Activated CD4-positive, alpha-beta T cell treated with anti-CD3 and anti-CD28 coated beads for 36 hours (primary cell): ENCODE measurements at regions not wholly inside any gene's neighbourhood (a gene's known extent, or its start where the extent isn't known, plus 50 kb on each side); places are given as distances from the start of the nearest gene placed in this dataset.
"Not testable (repeated sequence)": the region's sequence is repeated elsewhere in the genome, so short reads cannot be mapped to it uniquely, and the experiment has no call there.

ENCODE experiments used
- ATAC-seq: fragments of 200-7000 bp; cut with Tn5 transposase; one replicate; pipeline ENCODE4 v1.10.0; 2021; ENCODE audit warnings: mild to moderate bottlenecking, moderate library complexity
- CTCF ChIA-PET: fragments of 350-600 bp; sonication (Branson Sonifier 250); formaldehyde crosslinking; loops from one replicate; lab custom pipeline; 2021; ENCODE audit warnings: antibody characterized with exemption; lab: Charles Lee
- POLR2A ChIA-PET: fragments of 350-600 bp; sonication (Branson Sonifier 250); formaldehyde crosslinking; loops from one replicate; lab custom pipeline; 2021; ENCODE audit warnings: antibody characterized with exemption, inconsistent platforms; lab: Charles Lee
- DNase-seq: peaks from one replicate; pipeline ENCODE4 v3.0.0-alpha.2; 2020
- H3K27ac Mint-ChIP-seq: one replicate; pipeline ENCODE4 v1.8.0; 2021; ENCODE audit warnings: mixed read lengths
- H3K27me3 Mint-ChIP-seq: one replicate; pipeline ENCODE4 v1.8.0; 2021; ENCODE audit warnings: mixed read lengths
- H3K36me3 Mint-ChIP-seq: one replicate; pipeline ENCODE4 v1.8.0; 2021; ENCODE audit warnings: low read depth, mixed read lengths
- H3K4me1 Mint-ChIP-seq: one replicate; pipeline ENCODE4 v1.8.0; 2021; ENCODE audit warnings: mixed read lengths
- H3K4me3 Mint-ChIP-seq: one replicate; pipeline ENCODE4 v1.8.0; 2021; ENCODE audit warnings: mild to moderate bottlenecking, moderate library complexity, mixed read lengths
- H3K9me3 Mint-ChIP-seq: one replicate; pipeline ENCODE4 v1.8.0; 2021; ENCODE audit warnings: low read depth, mixed read lengths
- intact Hi-C, 2 experiments: fragments of 100-400 bp; cut with DNase I in 1 of 2; cut with micrococcal nuclease in 1 of 2; formaldehyde crosslinking; loops; one replicate each; pipeline versions ENCODE4 v1.14.2 to v1.15.1; 2022 to 2024; cut with DNase I, micrococcal nuclease

DNA sequence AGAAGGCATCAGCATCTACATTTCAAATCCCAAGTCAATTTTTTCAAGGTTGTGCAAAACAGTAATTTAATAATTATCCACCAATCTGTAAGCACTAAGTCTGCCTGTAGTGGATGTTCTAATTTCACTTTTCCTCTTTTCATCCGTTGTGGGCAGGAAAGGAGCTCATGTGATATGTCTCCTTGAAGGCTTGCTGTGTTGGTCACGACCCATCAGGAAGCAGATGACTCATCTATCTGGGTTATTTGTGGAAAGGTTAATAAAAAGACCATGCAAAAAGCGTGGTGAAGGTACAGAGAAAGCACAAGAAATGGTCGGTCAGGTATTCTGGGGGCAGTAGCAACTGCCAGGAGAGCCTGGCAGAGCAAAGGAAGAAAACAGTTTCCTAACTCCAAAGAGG lies 476.7 kb upstream of the RAB6C start:
- ATAC-seq (no peak), DNase-seq (no peak)
- no peak overlapping the region for H3K27ac Mint-ChIP-seq
- no peaks in the 10 kb centered on the region for H3K36me3 Mint-ChIP-seq
- POLR2A ChIA-PET, result no interaction called here
- intact Hi-C loops, result no loop called here
- H3K27me3 Mint-ChIP-seq, result peaks cover 6% of the 10 kb centered on the region
- no peak overlapping the region for H3K4me3 Mint-ChIP-seq
- peaks cover 4% of the 10 kb centered on the region for H3K9me3 Mint-ChIP-seq
- H3K4me1 Mint-ChIP-seq, result no peaks in the 10 kb centered on the region
- CTCF ChIA-PET, result interaction anchor here (1.0 kb wide), 1 partner anchor 14 kb away, joined by 3 read pairs; no protein-coding TSS in a partner anchor

DNA sequence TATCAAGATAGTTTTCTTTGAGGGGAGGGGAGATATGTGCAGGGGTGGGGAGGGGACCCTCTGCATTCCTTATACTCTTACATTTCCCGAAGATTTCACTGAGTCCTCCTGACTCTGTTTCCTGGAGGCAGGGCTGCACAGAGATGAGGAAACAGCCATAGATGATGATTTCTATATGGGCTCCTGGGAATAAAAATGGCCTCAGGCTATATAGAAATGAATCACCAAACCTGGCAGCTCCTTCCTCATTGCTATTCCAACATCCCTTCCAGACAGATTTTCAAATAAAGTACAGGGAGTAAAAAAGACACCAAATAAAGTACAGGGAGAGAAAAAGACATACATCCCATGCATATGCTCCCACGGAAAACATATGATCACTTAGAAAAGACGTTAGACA lies 474.8 kb upstream of the RAB6C start:
- Mint-ChIP-seq H3K36me3 (no peaks in the 10 kb centered on the region), H3K27me3 (peaks cover 6% of the 10 kb centered on the region), H3K4me1 (no peaks in the 10 kb centered on the region), H3K27ac (no peak overlapping the region), H3K4me3 (no peak overlapping the region), H3K9me3 (peaks cover 4% of the 10 kb centered on the region)
- DNase-seq (no peak), ATAC-seq (no peak)
- intact Hi-C loops, result no loop called here
- POLR2A ChIA-PET, result no interaction called here
- CTCF ChIA-PET, result no interaction called here

DNA sequence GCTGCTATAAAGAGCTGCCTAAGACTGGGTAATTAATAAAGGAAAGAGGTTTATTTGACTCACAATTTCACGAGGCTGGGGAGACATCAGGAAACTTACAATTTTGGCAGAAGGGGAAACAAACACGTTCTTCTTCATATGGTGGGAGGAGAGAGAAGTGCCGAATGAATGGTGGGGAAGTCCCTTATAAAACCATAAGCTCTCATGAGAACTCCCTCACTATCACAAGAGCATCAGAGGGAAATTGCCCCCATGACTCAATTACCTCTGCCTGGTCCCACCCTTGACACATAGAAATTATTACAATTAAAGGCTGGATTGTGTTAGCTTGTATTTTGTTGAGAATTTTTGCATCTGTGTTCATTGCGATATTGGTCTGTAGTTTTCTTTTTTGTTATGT lies 460.5 kb upstream of the RAB6C start:
- intact Hi-C loops, result no loop called here
- DNase-seq (no peak), ATAC-seq (no peak)
- no peaks in the 10 kb centered on the region for H3K36me3 Mint-ChIP-seq
- H3K9me3 Mint-ChIP-seq, result peaks cover 10% of the 10 kb centered on the region
- no peak overlapping the region for H3K27ac Mint-ChIP-seq
- peaks cover 3% of the 10 kb centered on the region for H3K27me3 Mint-ChIP-seq
- no peak overlapping the region for H3K4me3 Mint-ChIP-seq
- H3K4me1 Mint-ChIP-seq, result no peaks in the 10 kb centered on the region
- POLR2A ChIA-PET, result no interaction called here
- CTCF ChIA-PET, result no interaction called here

DNA sequence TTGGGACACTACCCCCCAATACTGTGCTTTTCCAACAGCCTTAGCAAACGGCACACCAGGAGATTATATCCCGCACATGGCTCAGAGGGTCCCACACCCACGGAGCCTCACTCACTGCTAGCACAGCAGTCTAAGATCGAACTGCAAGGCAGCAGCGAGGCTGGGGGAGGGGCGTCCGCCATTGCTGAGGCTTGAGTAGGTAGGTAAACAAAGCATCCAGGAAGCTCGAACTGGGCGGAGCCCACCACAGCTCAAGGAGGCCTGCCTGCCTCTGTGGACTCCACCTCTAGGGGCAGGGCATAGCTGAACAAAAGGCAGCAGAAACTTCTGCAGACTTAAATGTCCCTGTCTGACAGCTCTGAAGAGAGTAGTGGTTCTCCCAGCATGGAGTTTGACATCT lies 447.3 kb upstream of the RAB6C start:
- intact Hi-C loops, ATAC-seq, H3K36me3 Mint-ChIP-seq, H3K9me3 Mint-ChIP-seq, H3K4me1 Mint-ChIP-seq, H3K4me3 Mint-ChIP-seq, H3K27me3 Mint-ChIP-seq, POLR2A ChIA-PET, H3K27ac Mint-ChIP-seq, DNase-seq: not testable (repeated sequence)
- CTCF ChIA-PET, result interaction anchor here (1.8 kb wide), 1 partner anchor 11 kb away, joined by 4 read pairs; no protein-coding TSS in a partner anchor

GRCh38 chr2:129548880-129549279 lies 430.6 kb upstream of the RAB6C start:
- no peak for ATAC-seq
- ChIA-PET POLR2A (no interaction called here), CTCF (no interaction called here)
- Mint-ChIP-seq H3K27me3 (peaks cover 5% of the 10 kb centered on the region), H3K4me1 (no peaks in the 10 kb centered on the region), H3K4me3 (no peak overlapping the region), H3K36me3 (no peaks in the 10 kb centered on the region), H3K27ac (no peak overlapping the region), H3K9me3 (peaks cover 3% of the 10 kb centered on the region)
- intact Hi-C loops, result no loop called here
- no peak for DNase-seq

GRCh38 chr2:129550536-129550935 lies 428.9 kb upstream of the RAB6C start:
- CTCF ChIA-PET, result no interaction called here
- peaks cover 5% of the 10 kb centered on the region for H3K27me3 Mint-ChIP-seq
- POLR2A ChIA-PET, result no interaction called here
- DNase-seq (no peak), ATAC-seq (no peak)
- H3K9me3 Mint-ChIP-seq, result no peaks in the 10 kb centered on the region
- H3K4me1 Mint-ChIP-seq, result no peaks in the 10 kb centered on the region
- H3K27ac Mint-ChIP-seq, result no peak overlapping the region
- H3K36me3 Mint-ChIP-seq, result no peaks in the 10 kb centered on the region
- H3K4me3 Mint-ChIP-seq, result no peak overlapping the region
- intact Hi-C loops, result no loop called here

- no peak for ATAC-seq
These were observed 425.1 kb upstream of the RAB6C start for GRCh38 chr2:129554373-129554772.

GRCh38 chr2:129559101-129559500 lies 420.4 kb upstream of the RAB6C start:
- Mint-ChIP-seq H3K4me1 (no peaks in the 10 kb centered on the region), H3K36me3 (no peaks in the 10 kb centered on the region)
- CTCF ChIA-PET, result interaction anchor here (0.6 kb wide), 1 partner anchor 213 kb away, joined by 3 read pairs; no protein-coding TSS in a partner anchor

More at GRCh38 chr2:129554373-129554772, 425.1 kb upstream of the RAB6C start:
- Mint-ChIP-seq H3K36me3 (no peaks in the 10 kb centered on the region), H3K27me3 (peaks cover 2% of the 10 kb centered on the region), H3K4me3 (no peak overlapping the region), H3K9me3 (no peaks in the 10 kb centered on the region), H3K4me1 (no peaks in the 10 kb centered on the region), H3K27ac (no peak overlapping the region)
- CTCF ChIA-PET, result interaction anchor here (0.5 kb wide), 1 partner anchor 249 kb away, joined by 3 read pairs; no protein-coding TSS in a partner anchor
- POLR2A ChIA-PET, result no interaction called here
- DNase-seq, result no peak
- intact Hi-C loops, result no loop called here

DNA sequence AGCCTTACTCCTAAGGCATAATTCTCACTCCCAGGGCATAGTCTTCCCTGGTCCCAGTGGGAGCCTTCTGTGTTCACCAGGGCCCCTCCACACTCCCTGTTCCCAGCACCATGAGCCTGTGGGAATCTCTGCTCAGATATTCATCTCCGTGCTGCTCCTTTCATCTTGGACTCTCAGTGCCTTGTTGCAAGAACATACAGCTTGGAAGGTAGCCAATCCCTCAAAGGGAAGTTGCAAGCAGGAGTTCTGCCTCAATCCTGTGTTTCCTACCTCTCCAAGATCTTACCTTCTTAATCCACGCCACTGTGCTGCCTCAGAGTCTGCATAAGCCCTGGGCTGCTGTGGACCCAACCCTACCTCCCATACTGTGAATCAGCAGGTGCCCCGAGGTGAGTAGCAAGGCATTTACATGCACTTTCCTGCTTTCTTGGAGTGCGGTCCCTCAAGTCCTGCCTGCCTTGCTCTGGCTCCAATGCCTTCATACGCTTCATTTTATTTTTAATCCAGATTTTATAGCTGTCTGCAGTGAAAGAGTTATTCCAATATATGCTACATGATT lies 413.8 kb upstream of the RAB6C start:
- ATAC-seq, result no peak
- peaks cover 10% of the 10 kb centered on the region for H3K9me3 Mint-ChIP-seq
- DNase-seq, result no peak
- H3K4me3 Mint-ChIP-seq, result no peak overlapping the region
- no peaks in the 10 kb centered on the region for H3K36me3 Mint-ChIP-seq
- H3K4me1 Mint-ChIP-seq, result no peaks in the 10 kb centered on the region
- intact Hi-C loops, result no loop called here
- peaks cover 2% of the 10 kb centered on the region for H3K27me3 Mint-ChIP-seq
- ChIA-PET CTCF (no interaction called here), POLR2A (no interaction called here)
- no peak overlapping the region for H3K27ac Mint-ChIP-seq

More at GRCh38 chr2:129559101-129559500, 420.4 kb upstream of the RAB6C start:
- Mint-ChIP-seq H3K27me3 (no peaks in the 10 kb centered on the region), H3K9me3 (no peaks in the 10 kb centered on the region), H3K4me3 (no peak overlapping the region), H3K27ac (no peak overlapping the region)
- DNase-seq (no peak), ATAC-seq (no peak)
- intact Hi-C loops, result no loop called here
- POLR2A ChIA-PET, result no interaction called here

GRCh38 chr2:129570812-129571211 lies 408.7 kb upstream of the RAB6C start:
- H3K27me3 Mint-ChIP-seq, POLR2A ChIA-PET: not testable (repeated sequence)

GRCh38 chr2:129575431-129575830 lies 404.0 kb upstream of the RAB6C start:
- DNase-seq (no peak), ATAC-seq (no peak)
- Mint-ChIP-seq H3K4me1 (no peaks in the 10 kb centered on the region), H3K9me3 (peaks cover 26% of the 10 kb centered on the region), H3K36me3 (no peaks in the 10 kb centered on the region), H3K4me3 (no peak overlapping the region), H3K27ac (no peak overlapping the region), H3K27me3 (no peaks in the 10 kb centered on the region)
- CTCF ChIA-PET, result interaction anchor here (0.8 kb wide), 1 partner anchor 104 kb away, joined by 3 read pairs; no protein-coding TSS in a partner anchor
- intact Hi-C loops, result no loop called here
- POLR2A ChIA-PET, result no interaction called here

More at GRCh38 chr2:129570812-129571211, 408.7 kb upstream of the RAB6C start:
- H3K9me3 Mint-ChIP-seq, result peaks cover 27% of the 10 kb centered on the region
- H3K4me3 Mint-ChIP-seq, H3K27ac Mint-ChIP-seq, H3K36me3 Mint-ChIP-seq, ATAC-seq, H3K4me1 Mint-ChIP-seq, intact Hi-C loops, DNase-seq, CTCF ChIA-PET: not testable (repeated sequence)

- Mint-ChIP-seq H3K27ac (no peak overlapping the region), H3K36me3 (no peaks in the 10 kb centered on the region), H3K9me3 (peaks cover 23% of the 10 kb centered on the region), H3K4me1 (no peaks in the 10 kb centered on the region), H3K27me3 (no peaks in the 10 kb centered on the region), H3K4me3 (no peak overlapping the region)
- DNase-seq (no peak), ATAC-seq (no peak)
- intact Hi-C loops, result no loop called here
- ChIA-PET POLR2A (no interaction called here), CTCF (no interaction called here)
These were observed 403.6 kb upstream of the RAB6C start for GRCh38 chr2:129575880-129576279.
